Activated naive CD8-positive, alpha-beta T cell treated with anti-CD3 and anti-CD28 coated beads, Interleukin-2, amount 50 U/mL, for 24 hours (primary cell): ENCODE measurements at regions not wholly inside any gene's neighbourhood (a gene's known extent, or its start where the extent isn't known, plus 50 kb on each side); places are given as distances from the start of the nearest gene placed in this dataset.

Experiments
- ATAC-seq: fragments of 150-1000 bp; cut with Tn5 transposase; one replicate; pipeline ENCODE4 v1.10.0; 2021
- DNase-seq: peaks from one replicate; pipeline ENCODE4 v3.0.0; 2021
- H3K27ac Mint-ChIP-seq: one replicate; pipeline ENCODE4 v1.8.0; 2021; ENCODE audit warnings: mild to moderate bottlenecking, mixed read lengths
- H3K27me3 Mint-ChIP-seq: one replicate; pipeline ENCODE4 v1.8.0; 2021; ENCODE audit warnings: mixed read lengths
- H3K36me3 Mint-ChIP-seq: one replicate; pipeline ENCODE4 v1.8.0; 2021; ENCODE audit warnings: low read depth, mixed read lengths
- H3K4me1 Mint-ChIP-seq: one replicate; pipeline ENCODE4 v1.8.0; 2021; ENCODE audit warnings: mixed read lengths
- H3K4me3 Mint-ChIP-seq: one replicate; pipeline ENCODE4 v1.8.0; 2021; ENCODE audit warnings: mild to moderate bottlenecking, moderate library complexity, mixed read lengths
- H3K9me3 Mint-ChIP-seq: one replicate; pipeline ENCODE4 v1.8.0; 2021; ENCODE audit warnings: mixed read lengths

GRCh38 chr12:22396735-22397134 is 62.2 kb upstream of the ST8SIA1 start:
- no peak for ATAC-seq
- H3K27ac Mint-ChIP-seq, result peak overlapping the region; percentile 73
- no peaks in the 10 kb centered on the region for H3K27me3 Mint-ChIP-seq
- peaks cover 29% of the 10 kb centered on the region for H3K4me1 Mint-ChIP-seq
- no peak for DNase-seq
- H3K9me3 Mint-ChIP-seq, result peaks cover 9% of the 10 kb centered on the region
- H3K36me3 Mint-ChIP-seq, result no peaks in the 10 kb centered on the region
- peak overlapping the region; percentile 41 for H3K4me3 Mint-ChIP-seq

- ATAC-seq, result peak; percentile 55
- Mint-ChIP-seq H3K27me3 (no peaks in the 10 kb centered on the region), H3K4me3 (peak overlapping the region; percentile 41), H3K4me1 (peaks cover 29% of the 10 kb centered on the region), H3K9me3 (peaks cover 6% of the 10 kb centered on the region), H3K36me3 (no peaks in the 10 kb centered on the region), H3K27ac (peak overlapping the region; percentile 73)
- no peak for DNase-seq
Observed at GRCh38 chr12:22396253-22396652, 61.7 kb upstream of the ST8SIA1 start.

- ATAC-seq, result no peak
Observed at GRCh38 chr12:22395666-22396065, 61.2 kb upstream of the ST8SIA1 start.

More at GRCh38 chr12:22395666-22396065, 61.2 kb upstream of the ST8SIA1 start:
- no peak for DNase-seq
- Mint-ChIP-seq H3K4me1 (peaks cover 29% of the 10 kb centered on the region), H3K36me3 (no peaks in the 10 kb centered on the region), H3K9me3 (peaks cover 4% of the 10 kb centered on the region), H3K27me3 (no peaks in the 10 kb centered on the region), H3K4me3 (no peak overlapping the region), H3K27ac (no peak overlapping the region)
